Fibroblast of upper back skin (primary cell): ENCODE measurements at regions not wholly inside any gene's neighbourhood (a gene's known extent, or its start where the extent isn't known, plus 50 kb on each side); places are given as distances from the start of the nearest gene placed in this dataset.
"Not testable (repeated sequence)": the region's sequence is repeated elsewhere in the genome, so short reads cannot be mapped to it uniquely, and the experiment has no call there.

ENCODE experiments used
- DNase-seq: peaks from one replicate; pipeline ENCODE4 v3.0.0-alpha.2; 2013

- peak; percentile 22 for DNase-seq
These were observed 113.4 kb upstream of the MSX2 start for GRCh38 chr5:174610968-174611367.

DNA sequence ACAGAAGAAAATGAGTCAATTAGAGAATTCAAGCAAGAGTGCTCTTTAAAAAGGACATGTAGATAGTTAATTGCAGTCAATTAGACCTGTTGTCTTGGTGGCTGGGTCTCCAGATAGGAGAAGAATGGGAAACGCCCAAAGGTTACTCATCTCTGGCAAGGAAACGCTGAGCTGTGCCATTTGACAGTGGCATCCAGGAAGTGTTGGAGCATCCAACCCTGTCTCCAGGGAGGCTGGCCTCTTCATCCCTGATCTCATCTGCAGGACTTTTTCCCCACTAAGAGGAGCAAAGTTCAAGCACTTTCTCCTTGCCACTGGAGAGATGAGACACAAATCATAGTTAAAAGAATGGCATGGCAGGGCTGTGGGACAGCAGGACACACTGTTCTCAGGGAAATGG, 111.7 kb upstream of the MSX2 start:
- no peak for DNase-seq

- no peak for DNase-seq
These were observed 109.8 kb upstream of the MSX2 start for GRCh38 chr5:174614500-174615135.

DNA sequence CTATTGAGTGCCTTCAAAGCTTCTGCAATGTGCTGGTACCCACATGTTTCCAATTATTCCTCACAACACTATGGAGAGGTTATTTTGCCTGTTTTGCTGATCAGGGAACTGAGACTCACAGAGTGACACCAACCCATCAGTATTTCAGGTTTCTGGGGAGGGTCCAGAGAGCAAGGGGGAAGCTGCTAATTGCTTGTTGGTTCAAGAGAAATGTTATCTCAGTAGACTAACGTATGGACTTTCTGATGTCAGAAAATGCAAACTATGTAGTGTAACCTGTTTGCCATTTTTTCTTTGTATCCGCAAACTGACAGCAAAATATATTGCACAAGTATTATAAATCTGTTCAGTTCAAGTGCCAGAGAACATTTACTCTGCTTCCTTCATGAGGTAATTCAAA, 108.3 kb upstream of the MSX2 start:
- DNase-seq, result no peak

DNA sequence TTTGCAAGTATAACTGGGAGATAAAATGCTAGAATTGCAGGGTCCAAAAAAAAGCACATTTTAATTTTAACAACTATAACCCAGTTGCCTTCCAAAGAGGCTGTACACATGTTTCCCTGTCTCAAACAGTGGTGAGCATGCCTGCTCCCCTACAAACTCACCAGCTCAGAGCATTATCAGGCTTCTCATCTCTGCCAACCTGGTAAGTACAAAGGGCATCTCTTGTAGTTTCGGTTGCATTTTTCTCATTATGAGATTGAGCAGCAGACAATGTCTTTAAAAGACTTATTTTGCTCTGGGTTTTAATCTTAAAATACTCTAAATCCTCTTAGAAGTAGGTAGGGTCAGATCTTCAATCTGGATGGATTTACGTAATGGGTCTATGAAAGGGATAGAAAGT, 107.1 kb upstream of the MSX2 start:
- no peak for DNase-seq

GRCh38 chr5:174617910-174618309, 106.5 kb upstream of the MSX2 start:
- no peak for DNase-seq

GRCh38 chr5:174618589-174618988, 105.8 kb upstream of the MSX2 start:
- DNase-seq, result no peak

DNA sequence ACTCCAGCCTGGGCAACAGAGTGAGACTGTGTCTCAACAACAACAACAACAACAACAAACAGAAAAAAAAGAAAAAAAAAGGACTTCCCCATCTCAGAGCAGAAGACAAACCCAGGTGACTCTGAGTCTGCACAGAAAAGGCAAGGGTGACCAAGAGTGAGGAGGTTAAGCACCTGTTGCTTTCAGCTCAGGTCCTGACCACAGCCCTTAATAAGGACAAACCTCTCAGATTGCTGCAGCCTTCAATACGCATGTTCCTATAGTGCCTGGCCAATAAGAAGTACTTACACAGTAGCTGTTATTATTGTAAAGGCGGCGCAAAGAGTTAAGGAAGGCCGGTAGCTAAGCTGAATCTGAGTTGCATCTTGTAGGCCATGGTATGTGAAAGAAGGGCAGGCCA, 102.3 kb upstream of the MSX2 start:
- no peak for DNase-seq

DNA sequence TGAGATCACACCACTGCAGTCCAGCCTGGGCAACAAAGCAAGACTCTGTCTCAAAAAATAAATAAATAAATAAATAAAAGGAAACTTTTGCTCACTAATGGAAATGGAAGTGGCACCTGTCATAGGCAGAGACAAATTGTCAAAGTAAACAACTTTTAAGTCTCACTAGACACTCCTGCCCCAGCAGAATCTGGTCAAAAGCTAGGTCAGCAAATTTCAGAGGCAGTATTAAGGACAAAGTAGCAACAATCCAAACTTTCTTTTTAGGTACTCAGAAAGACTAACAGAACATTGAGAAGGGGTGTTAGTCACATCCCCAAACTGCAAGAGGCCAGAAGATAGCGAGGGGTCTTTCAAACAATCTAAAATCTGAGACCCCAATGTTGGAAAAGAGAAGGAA, 101.4 kb upstream of the MSX2 start:
- DNase-seq, result no peak

DNA sequence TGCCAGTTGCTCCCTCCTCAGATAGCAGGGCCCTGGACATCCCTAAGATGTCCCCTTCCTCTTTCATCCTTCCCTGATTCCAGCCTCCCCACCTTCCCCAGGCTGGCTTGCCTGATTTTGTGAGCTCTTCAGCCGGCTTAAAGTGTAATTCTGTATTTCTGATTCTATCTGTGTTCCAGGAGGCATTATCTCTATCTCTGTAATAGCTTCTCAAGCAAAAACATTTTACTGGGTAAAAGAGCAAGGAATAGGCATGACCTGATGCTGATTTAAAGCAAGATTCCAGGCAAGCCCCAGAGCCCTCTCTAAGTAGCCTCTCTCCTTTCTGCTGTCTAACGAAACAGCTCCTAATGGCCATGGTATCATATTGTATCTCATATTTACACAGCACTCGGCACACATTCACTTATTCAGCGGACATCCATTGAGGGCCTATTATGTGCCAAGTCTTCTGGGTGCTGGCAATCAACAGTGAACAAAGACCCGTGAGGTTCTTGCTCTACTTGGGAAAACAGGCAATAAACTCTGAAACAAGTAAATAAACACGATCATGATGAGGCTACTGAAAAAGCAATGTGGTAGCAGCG, 100.9 kb upstream of the MSX2 start:
- no peak for DNase-seq

- no peak for DNase-seq
These were observed 99.5 kb upstream of the MSX2 start for GRCh38 chr5:174624733-174625522.

DNA sequence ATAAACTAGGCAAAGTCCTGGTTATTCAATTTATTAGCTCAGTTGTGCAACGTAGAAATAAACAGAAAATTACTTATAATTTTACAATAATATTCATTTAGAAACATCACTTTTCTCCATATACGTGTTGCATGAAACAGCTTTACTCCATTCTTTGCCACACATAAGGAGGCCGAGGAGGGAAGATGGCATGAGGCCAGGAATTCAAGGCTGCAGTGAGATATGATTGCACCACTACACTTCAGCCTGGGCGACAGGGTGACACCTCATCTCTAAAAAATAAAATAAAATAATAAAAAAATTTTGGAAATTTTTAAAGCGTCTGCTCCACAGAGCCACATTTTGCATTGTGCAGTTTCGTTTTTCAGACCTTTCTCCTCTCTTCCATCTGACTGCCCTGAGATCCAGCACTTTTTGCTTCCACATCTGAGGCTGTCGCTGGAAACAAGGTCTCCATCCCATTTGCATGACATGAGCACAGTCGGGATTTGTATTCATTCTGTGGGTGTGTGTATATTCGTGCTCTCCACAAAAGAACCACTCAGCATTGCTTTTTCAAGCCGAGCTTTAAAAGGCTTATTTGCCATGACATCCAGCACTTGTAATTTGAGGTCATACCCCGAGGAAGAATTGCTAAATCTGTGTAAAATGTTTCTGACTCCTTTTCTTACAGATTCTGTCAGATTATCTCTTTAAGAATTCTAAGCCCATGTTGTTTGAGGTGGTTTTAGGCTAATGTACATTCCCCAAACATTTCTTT, 98.6 kb upstream of the MSX2 start:
- DNase-seq, result no peak

DNA sequence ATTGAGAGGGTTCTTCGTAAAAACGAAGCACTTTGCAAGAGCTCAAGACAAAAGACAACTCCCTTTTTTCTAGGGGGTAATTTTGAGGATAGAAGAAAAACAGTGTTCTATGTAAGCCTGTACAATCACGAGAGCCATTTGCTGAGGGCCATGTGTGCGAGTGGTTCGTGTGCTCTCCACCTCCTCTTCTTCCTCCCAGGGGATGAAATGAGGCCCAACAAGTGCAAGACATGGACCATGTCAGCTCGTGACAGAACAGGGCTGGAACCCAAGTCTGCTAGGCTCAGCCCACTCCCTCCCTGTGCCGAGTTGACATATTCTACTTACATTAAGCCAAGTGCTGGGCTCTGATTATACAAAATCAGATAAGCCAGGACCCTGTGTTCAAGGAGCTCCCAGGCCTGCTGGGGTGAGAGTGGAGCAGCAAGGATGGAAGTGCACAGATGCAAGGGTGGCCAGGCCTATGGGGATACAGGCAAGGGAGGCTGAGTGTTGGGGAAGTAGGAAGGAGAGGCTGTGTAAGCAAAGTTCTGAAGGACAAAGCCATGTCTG, 97.9 kb upstream of the MSX2 start:
- no peak for DNase-seq

DNA sequence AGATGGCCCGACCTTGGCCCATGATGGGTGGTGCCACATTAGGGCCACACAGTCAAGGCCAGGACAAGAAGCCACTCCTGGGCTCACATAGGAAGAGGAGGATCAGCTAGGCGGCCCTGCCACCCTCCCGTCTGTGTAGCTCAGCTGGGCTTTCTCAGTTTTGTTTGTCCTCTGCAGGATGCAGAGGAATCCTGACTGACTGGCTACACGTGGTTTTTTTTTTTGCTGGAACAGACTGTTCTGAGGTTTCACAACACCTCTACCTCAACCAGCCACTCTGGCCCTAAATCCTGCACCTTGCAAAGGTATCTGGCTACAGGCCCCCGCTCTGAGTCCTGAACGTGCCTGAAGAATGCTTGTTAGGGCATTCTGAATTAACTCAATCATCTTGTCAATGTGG, 88.3 kb upstream of the MSX2 start:
- DNase-seq, result no peak

DNA sequence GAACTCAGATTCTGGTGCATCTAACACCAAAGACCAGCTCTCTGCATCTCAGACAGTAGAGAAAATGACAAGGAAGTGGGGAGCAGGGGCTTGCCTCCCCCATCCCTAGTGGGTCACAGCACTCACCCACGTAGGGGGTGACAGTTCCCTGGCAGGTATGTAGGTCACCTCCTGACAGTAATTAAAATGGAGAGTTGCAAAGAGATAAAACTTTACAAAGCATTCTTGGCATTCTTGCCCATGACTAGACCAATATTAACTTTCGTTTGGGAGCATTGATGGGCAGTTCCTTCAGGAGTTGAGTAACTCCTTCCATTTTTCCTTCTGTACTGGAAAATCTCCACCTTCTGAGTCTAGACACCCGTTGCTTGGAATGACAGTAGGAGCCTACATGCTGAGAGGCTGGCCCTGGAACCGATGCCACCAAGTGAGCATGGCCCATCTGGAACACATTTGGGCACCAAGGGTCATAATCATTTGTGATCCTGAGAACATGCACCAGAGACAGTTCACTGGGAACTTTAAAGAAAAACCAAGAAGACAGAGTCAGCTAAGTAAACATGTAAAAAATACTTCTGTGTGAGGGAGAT, 81.5 kb upstream of the MSX2 start:
- DNase-seq, result no peak

DNA sequence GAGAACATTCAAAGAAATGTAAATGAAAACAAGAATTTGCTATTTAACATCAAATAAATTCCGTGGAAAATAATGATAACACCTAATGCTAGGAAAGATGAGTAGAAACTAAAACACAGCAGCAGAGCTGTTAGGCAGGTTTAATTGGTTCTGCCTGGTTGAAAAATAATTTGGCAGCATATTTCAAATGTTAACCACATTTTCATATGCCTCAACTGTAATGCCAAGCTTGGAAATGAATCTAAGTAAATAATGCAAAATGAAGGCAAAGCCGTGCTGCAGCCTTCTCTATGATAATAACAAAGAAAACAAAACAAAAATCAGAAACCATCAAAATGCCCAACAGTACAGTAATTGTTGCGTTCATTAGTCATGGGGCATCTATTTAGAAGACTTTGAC, 79.9 kb upstream of the MSX2 start:
- DNase-seq, result no peak

DNA sequence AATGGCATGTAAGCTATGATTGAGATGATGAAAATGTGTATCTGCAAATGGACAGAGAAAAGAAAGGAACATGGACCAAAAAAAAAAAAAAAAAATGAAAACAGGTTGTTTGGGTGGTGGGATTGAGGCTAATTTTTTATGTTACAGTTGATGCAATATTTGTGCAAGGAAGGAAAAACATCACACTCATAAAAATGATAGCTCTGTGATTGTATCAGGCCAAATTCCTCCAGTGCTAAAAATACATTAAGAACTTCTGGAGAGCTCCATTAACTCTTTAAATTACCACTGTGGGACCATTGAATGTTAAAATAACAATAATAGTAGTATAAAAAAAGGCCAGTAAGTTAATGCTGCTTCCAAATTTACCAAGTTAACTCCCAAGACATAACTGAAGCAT, 79.5 kb upstream of the MSX2 start:
- no peak for DNase-seq

- no peak for DNase-seq
These were observed 78.7 kb upstream of the MSX2 start for GRCh38 chr5:174645677-174646076.

DNA sequence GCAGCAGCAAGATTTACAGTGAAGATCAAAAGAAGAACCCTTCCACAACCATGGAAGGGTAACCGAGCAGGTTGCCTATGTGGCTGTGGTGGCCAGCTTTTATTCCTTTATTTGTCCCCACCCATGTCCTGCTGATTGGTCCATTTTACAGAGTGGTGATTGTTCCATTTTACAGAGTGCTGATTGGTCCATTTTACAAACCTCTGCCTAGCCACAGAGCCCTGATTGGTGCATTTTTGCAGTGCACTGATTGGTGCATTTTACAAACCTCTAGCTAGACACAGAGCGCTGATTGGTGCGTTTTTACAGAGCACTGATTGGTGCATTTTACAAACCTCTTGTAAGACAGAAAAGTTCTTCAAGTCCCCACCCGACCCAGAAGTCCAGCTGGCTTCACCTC, 75.8 kb upstream of the MSX2 start:
- DNase-seq, result not testable (repeated sequence)

DNA sequence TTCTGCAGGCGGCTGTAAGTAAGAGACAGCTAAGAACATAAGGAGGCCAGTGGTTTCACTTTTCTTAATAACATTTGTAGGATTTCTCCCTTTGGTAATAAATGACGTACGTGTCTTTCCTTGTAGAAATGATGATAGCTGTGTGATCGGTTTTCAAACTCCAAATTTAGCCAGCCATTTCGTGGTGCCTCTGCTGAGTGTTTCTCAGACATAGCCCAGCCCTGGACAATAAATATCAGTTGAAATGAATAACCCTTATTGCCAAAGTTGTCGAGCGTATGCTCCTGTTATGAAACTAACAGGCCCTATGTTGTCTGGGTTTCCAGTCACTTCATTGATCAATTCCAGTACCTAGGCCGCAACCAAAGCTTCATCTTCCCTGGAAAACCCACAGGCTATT, 75.0 kb upstream of the MSX2 start:
- no peak for DNase-seq

- no peak for DNase-seq
These were observed 69.9 kb upstream of the MSX2 start for GRCh38 chr5:174654442-174654841.

- DNase-seq, result no peak
These were observed 69.0 kb upstream of the MSX2 start for GRCh38 chr5:174655351-174655750.
